EH (cell line): ENCODE measurements at regions not wholly inside any gene's neighbourhood (a gene's known extent, or its start where the extent isn't known, plus 50 kb on each side); places are given as distances from the start of the nearest gene placed in this dataset.
"Not testable (repeated sequence)": the region's sequence is repeated elsewhere in the genome, so short reads cannot be mapped to it uniquely, and the experiment has no call there.

Experiments
- DNase-seq: peaks from one replicate; pipeline ENCODE4 v3.0.0-alpha.2; 2015; ENCODE audit warnings: low read depth

DNA sequence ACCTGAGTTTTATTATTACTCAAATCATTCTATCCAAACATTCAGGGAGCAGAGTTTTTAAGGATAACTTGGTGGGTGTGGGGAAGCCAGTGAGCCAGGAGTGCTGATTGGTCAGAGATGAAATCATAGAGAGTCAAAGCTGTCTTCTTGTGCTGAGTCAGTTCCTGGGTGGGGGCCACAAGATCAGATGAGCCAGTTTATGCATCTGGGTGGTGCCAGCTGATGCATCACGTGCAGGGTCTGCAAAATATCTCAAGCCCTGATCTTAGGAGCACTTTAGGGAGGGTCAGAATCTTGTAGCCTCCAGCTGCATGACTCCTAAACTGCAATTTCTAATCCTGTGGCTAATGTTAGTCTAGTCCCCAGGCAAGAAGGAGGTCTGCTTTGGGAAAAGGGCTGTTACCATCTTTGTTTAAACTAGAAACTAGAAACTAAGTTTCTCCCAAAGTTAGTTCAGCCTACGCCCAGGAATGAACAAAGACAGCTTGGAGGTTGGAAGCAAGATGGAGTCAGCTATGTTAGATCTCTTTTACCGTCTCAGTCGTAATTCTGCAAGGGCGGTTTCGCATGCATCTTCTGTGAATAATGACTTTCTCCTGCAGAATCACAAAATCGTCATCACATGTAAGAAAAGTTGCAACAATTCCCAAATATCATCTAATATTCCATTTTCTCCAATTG is 97.5 kb downstream of the ZNF664 start:
- DNase-seq: peak; percentile 52

DNA sequence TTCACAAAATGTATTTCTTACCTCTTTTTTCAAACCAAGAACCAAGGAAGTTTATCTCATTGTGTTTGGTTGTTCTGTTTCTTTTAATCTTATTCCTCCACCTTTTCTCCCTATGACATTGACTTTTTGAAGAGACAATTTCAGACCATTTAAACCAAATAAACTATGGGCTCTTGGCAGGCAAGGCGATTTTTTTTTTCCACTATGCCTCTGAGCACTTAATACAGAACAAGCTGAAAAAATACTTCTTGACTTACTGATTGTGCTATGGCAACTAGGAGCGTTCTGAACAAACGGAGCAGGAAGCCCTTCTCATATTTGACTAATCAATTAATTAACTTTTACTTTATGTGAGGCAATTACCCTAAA is 98.0 kb downstream of the ZNF664 start:
- no peak for DNase-seq

DNA sequence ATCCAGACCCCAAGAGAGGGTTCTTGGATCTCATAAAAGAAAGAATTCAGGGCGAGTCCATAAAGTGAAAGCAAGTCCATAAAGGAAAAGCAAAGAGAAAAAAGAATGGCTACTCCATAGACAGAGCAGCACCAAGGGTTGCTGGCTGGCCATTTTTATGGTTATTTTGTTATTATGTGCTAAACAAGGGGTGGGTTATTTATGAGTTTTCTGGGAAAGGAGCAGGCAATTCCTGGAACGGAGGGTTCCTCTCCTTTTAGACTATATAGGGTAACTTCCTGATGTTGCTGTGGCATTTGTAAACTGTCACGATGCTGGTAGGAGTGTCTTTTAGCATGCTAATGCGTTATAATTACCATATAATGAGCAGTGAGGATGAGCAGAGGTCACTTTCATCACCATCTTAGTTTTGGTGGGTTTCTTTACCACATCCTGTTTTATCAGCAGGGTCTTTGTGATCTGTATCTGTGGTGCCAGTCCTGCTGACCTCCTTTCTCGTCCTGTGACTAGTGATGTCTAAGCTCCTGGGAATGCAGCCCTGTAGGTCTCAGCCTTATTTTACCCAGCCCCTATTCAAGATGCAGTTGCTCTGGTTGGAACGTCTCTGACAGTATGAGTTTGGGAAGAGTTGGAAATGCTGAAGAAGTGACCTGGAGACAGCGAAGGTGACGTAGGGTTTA is 100.5 kb downstream of the ZNF664 start:
- DNase-seq: peak; percentile 52

DNA sequence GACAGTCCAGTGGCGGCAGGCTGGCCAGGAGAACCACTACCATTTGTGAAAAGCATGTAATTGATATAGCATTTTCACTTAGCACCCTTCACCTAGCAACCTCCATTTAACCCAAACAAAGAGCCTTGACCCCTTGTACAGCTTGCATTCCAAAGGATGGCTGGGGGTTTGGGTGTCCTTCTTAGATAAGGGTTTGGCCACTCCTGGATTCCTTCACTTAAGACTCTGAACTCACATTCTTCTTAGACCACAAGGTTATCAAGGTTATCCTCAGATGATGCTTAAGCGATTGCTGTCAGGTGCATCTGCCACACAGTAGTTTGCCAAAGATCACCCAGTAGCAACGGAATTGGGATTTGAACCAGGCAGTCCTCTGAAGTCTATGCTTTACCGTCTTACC is 102.8 kb downstream of the ZNF664 start:
- DNase-seq: no peak

DNA sequence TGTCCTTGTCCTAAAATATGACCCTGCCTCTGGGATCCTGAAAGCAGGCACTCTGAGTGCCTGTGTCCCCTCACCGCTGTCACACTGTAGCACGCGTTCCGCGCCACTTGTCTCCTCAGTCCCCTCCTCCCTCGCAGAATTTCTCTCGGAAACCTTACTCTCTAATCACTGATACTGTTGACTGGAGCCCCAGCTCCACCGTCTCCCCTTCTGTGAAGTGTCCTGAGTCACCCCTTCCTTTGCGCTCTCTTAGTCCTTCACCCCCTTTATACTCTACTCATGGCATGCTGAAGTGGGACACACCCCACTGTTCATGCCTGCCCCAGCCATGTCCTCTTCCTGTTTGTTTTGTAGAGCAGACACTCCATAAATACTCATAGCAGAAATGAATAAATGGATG is 104.7 kb downstream of the ZNF664 start:
- no peak for DNase-seq

DNA sequence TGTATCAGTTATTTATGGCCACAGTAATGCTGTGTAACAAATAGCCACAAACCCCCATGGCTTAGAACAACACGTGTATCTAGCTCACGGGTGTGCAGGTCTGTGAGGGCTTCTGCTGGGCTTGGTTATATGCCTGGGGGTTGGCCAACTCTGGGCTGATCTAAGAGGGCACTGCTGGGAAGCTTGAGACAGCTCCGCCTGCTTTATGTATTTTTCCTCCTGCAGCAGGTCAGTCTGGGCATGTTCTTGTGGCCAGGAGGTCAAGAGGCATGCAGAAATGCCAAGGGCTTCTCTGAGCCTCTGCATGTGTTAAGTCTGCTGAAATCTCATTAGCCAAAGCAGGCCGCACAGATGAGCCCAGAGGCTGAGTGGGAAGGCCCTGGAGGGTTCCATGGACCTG is 105.8 kb downstream of the ZNF664 start:
- DNase-seq: no peak

DNA sequence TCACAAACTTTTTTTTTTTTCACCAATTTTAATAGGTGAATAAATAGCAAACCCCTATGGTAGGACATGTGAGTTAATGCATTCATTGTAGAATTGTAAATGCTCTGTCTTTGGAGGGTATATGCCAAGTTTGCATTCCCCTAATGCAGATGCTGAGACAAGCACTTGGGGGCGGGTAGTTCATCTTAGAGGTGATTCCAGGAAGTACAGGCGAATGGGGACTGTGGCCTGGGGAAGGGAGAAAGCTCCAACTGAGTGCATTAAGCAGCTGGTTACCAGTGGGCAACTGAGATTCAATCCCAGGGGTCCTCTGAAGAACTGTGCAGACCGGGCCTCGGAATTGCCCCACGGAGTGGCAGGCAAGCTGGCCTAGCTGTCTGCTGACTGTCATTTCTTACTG is 107.6 kb downstream of the ZNF664 start:
- no peak for DNase-seq

DNA sequence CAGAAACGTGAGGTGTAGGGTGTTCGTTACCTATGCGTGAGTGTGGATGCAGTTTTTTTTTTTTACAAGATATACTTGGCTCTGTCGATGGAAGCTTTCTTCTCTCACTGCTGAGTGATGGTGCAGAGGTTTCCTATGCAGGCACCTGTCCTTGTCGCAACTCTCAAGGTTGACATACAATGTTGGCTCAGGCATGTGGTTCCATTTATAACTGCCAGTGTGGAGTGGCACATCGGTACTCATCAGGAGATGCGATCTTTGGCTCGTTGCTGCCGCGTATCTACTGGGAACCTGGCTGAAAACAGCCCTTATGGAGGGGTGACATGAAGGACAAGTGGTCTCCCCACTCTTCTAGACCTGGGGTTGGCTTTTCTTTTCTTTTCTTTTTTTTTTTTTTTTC is 109.0 kb downstream of the ZNF664 start:
- no peak for DNase-seq

DNA sequence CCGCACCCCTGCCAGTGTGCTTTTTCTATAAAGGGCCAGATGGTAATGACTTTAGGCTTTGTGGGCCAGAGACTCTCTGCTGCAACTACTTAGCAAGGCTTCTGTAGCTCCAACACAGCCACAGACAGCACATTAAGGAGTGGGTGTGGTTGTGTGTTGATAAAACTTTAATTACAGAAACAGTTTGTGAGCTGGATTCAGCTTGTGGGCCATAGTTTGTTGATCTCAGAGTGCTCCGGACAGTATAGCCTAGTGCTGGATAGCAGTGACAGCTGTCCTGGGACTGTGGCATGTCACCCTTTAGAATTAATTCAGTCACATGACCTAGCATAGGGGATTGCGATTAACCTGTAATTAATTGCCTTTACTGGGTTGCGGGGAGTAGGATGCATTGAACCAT is 109.7 kb downstream of the ZNF664 start:
- no peak for DNase-seq

DNA sequence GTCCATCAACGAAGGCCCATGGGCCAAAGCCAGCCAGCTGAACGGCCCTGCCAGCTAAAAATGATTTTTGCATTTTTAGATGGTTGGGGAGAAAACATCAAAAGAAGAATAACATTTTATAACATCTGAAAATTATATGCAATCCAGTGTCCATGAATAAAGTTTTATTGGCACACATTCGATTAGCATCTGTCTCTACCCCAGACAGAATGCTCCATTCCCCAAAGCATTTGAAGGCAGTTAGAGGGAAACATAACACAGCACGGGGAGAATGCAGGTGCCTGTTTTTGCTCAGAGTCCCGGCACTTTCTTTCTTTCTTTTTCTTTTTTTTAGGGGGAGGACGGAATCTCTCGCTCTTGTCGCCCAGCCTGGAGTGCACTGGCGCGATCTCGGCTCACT is 110.7 kb downstream of the ZNF664 start:
- no peak for DNase-seq

DNA sequence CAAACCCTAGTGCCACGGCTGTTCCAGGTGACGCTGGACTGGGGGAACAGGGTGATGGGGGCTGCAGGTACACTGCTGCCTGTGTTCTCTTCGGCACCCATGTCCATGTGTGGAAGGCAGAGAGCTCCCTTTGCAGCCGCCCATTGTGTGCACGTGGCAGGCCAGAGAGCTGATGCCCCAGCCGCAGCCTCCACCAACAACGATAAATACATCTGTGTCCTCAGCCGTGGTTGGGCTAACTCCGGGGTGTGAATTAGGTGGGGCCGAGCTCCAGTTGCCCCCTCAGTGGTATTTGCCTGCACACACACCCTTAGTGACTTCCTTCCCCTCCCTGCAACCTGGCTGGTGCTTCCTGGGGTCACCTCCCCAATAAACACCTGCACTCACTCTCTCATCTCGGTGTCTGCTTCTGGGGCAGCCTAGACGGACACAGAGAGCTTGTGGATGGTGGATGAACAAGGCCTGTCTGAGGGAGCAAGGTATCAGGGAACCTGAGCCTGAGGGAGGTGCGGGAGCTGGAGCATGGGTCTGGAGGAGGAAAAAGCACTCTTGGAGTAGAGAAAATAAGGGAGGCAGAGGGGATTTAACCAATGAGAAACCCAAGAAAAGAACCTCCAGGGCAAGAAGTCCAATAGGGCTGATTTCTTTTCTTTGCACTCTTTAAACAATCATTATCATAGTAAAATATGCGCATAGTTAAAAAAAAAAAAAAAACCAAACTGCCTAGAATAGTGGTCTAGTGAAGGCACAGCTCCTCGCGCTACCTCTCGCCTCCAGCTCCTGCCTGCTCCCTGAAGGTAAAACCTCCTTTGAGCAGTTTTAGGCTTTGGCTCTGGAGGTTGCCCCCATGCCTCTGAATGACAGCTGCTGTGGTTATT is 112.6 kb downstream of the ZNF664 start:
- DNase-seq: no peak

DNA sequence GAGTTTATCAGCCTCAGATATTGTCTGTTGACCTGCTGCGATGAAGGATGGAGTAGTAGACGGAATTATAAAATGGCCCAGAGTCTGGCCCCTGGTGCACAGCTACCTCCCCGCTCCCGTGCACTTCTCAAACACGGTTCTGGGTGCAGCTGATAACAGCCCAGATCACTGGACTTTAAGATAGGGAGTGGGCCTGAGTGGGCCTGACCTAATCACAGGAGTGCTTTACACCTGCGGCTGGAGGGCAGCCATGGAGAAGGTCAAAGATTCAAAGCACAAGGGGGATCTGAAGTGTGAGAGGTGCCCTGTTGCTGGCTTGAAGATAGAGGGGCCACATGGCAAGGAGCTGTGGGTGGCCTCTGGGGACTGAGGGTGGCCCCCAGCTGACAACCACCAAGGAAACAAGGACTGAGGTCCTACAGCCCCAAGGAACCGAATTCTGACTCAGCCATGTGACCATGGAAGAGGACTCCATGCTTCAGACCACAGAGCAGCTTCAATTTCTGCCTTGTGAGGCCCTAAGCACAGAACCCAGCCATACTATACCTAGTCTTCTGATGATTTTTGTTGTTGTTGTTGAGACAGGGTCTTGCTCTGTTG is 113.4 kb downstream of the ZNF664 start:
- no peak for DNase-seq

DNA sequence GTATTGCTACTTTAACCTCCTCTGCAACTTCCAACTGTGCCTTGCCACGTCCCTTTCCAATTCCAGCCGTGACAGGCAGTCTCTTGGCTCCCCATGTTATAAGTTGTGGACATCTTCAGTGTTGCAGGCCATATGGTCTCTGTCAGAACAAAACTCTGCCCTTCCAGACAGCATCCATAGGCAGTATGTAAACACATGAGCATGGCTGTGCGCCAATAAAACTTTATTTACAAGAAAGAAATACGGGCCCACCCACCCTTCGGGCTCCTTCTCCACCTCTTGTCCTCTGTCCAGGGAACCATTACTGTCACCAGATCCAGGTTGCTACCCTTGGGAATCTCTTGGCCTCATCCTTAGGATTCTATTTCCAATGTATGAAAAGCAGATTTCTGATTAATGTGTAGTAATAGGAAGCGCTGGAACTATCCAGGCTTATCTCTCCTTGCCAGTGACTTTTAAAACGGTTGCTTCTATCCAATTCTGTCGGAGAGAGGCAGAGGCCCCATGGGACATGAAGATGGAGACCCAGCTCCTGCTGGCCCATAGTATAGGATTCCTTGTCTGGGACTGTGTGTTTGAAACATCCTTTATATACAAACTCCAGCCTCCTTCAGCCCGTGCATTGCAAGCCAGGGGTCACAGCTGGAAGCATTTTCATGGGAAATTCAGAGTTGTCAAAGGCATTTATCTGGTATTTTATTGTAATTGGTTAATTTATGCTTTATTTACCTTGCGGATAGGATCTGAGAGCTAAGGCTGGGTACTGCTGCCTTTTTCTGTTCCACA is 114.4 kb downstream of the ZNF664 start:
- no peak for DNase-seq

DNA sequence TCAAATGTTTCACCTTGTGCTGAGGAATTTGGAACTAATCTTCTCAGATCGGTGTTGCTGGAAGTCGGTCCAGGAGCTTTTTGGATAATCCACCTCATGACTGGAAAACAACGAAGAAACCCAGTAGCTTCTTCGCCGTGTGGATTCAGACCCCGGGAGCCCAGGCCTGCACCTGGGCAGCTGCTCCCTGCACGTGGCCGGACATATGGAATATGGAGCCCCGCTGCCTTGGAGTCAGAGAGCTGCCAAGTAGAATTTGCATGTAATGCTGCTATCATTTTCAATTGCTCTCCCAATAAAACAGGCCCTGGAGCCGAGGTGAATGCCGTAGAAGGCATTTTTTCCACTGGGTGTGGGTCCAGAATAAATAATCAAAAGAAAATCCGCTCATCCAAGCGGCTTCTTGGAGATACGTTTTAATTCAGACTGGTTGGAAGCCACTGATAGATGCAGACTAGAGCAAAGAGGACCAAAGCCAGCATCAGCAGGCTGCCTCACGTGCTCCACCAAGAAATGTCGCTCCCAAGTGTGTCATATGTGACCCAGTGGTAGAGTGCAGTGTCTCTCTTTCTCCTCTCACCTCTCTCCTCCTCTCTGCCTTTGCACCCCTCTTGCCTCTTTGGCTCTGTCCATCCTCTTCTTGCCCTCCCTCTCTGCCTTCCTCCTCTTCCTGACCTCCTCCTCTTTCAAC is 115.3 kb downstream of the ZNF664 start:
- DNase-seq: peak; percentile 6

DNA sequence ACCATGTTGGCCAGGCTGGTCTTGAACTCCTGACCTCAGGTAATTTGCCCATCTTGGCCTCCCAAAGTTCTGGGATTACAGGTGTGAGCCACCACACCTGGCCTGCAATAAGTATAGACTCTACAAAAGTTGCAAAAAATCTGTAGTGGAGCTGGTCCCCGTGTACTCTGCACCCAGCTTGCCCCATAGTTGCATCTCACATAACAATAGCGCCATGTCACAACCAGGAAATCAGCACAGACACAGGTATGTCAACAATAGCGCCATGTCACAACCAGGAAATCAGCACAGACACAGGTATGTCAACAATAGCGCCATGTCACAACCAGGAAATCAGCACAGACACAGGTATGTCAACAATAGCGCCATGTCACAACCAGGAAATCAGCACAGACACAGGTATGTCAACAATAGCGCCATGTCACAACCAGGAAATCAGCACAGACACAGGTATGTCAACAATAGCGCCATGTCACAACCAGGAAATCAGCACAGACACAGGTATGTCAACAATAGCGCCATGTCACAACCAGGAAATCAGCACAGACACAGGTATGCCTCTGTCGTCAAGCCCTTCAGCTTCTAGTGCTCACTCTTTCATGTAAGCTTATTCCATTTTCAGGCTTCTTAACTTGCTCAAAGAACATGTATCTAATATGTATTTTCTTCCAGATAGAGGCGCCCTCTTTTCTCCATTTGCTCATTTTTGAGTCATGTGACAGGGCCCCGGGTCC is 116.3 kb downstream of the ZNF664 start:
- DNase-seq: not testable (repeated sequence)

DNA sequence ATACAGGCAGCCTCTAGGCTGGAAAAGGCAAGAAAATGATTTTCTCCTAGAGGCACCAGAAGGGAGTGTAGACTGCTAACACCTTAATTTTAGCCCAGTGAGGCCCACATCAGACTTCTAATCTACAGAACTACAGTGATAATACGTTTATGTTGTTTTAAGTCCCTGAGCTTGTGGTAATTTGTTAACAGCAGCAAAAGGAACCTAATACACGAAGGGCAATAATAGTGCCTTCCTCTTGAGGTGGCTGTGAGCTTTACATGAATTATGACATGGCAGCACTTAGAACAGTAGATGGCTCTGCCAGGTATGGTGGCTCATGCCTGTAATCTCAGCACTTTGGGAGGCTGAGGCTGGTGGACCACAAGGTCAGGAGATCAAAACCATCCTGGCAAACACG is 118.8 kb downstream of the ZNF664 start:
- DNase-seq: no peak

DNA sequence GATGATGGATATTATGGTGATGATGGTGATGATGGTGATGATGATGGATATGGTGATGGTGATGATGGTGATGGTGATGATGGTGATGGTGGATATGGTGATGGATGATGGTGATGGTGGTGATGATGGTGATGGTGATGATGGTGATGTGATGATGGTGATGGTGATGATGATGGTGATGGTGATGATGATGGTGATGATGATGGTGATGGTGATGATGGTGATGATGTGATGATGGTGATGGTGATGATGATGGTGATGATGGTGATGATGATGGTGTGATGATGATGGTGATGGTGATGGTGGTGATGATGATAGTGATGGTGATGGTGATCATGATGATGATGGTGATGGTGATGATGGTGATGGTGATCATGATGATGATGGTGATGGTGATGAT is 119.5 kb downstream of the ZNF664 start:
- not testable (repeated sequence) for DNase-seq

DNA sequence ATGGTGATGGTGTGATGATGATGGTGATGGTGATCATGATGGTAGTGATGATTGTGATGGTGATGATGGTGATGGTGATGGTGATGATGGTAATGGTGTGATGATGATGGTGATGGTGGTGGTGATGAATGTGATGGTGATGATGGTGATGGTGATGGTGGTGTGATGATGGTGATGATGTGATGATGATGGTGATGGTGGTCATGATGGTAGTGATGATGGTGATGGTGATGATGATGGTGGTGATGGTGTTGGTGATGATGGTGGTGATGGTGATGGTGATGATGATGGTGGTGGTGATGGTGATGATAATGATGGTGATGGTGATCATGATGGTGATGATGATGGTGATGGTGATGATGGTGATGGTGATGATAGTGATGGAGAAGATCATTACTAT is 120.3 kb downstream of the ZNF664 start:
- no peak for DNase-seq

DNA sequence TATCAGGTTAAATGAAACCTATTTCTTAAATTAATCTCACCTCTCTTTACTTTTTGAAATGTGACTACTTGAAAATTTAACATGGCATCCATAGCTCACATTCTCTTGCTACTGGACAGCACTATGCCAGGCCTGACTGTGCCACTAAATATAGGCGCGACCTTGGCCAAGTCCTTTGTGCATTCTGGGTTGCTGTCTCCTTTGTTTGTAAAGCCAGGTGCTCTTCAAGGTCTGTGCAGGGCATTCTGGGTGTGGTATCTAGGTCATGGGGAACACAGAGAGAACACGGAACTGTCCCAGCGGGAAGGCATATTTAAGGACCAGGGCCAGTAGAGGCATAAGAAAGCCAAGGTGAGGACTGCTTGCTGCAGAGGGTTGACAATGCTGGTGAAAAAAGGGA is 121.2 kb downstream of the ZNF664 start:
- no peak for DNase-seq

DNA sequence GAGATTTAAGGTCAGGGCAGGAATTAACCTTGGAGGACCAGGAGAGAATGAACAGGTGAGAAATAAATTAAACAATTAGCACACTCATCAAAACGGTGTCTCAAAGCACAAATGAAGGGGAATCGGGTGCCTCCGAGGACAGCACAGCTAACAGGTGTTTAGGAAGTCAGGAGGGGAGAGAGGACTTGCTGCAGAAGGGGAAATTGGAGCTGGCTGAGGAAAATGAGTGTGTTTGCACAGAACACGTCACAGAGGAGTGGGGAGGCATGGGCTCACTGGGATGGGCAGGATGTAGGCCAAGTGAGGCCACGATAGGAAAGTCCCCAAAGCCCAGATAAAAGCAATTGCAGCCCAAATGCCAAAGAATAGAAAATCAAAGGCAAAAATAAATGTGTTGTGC is 121.7 kb downstream of the ZNF664 start:
- DNase-seq: no peak

DNA sequence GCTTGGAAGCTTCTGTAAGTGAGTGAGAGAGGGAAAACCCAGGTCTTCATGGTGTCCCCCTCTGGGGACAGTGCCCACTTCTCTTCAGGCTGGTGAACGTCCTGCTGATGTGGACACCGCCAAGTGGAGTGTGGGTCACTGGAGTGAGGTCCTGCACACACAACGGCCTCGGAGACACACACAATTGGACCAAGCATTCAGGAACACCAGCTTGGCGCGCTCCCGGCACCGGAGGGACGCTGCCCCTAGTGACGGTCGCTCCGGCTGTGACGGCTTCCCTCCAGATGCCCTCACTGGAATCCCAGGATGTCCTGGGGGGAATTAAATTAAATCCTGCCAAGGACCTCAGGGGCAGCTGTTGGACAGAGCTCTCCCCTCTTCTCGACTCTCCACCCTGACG is 123.1 kb downstream of the ZNF664 start:
- no peak for DNase-seq
